K562 (cell line): ENCODE measurements at regions not wholly inside any gene's neighbourhood (a gene's known extent, or its start where the extent isn't known, plus 50 kb on each side); places are given as distances from the start of the nearest gene placed in this dataset.

Source experiments
- ATAC-seq: fragments of 200-7000 bp; cut with Tn5 transposase; 3 replicates; pipeline ENCODE4 v1.9.1; 2020; ENCODE audit warnings: moderate library complexity
- BruUV-seq: library from RNA; stranded (reverse); fragments of 400-500 nt; replicated peaks from 2 replicates; lab custom pipeline; 2021; lab: Mats Ljungman, UMichigan
- CTCF ChIA-PET: fragments of 300-600 bp; formaldehyde crosslinking; extraction: SDS; loops from one replicate; lab custom pipeline; 2021; ENCODE audit warnings: low intra/inter-chr PET ratio; lab: Yijun Ruan, JAX
- POLR2A ChIA-PET: fragments of 300-600, 350-650 bp; sonication (Branson Sonifier 250); formaldehyde crosslinking; extraction: SDS; loops from one replicate; lab custom pipeline; 2021; ENCODE audit warnings: antibody characterized with exemption, inconsistent platforms; lab: Yijun Ruan, JAX
- DNase-seq, 4 experiments: peaks; one replicate each; pipeline versions ENCODE4 v3.0.0 to v3.0.0-alpha.2; 2011 to 2018; ENCODE audit warnings: low spot score in 3 of 4, mixed read lengths in 3 of 4; ENCODE audit errors: extremely low read depth in 1 of 4
- FAIRE-seq: peaks from 2 replicates; lab custom pipeline; 2011; peaks lifted over from hg19 to GRCh38; lab: Jason Lieb, UNC
- H2AFZ ChIP-seq: 2 replicates; pipeline ENCODE4 v1.6.0; 2011; ENCODE audit warnings: low read depth, low read length, control low read depth, inconsistent platforms
- H3K27ac ChIP-seq: fragments of 200-600 bp; 3 replicates; pipeline ENCODE4 v1.8.0; 2011; ENCODE audit warnings: low read depth, mild to moderate bottlenecking, control low read depth, inconsistent platforms, low read length, moderate library complexity, mixed read lengths; ENCODE audit errors: extremely low read depth
- H3K27me3 ChIP-seq, 2 experiments: fragments of 300-600 bp in 1 of 2; 2 replicates in 1 of 2; 3 replicates in 1 of 2; pipeline versions ENCODE4 v1.6.0 to v1.8.0; 2011; ENCODE audit warnings: inconsistent platforms in 2 of 2, low read length in 2 of 2, mild to moderate bottlenecking in 1 of 2, mixed read lengths in 1 of 2, moderate library complexity in 1 of 2; ENCODE audit not compliant: control insufficient read depth in 2 of 2, insufficient read depth in 2 of 2
- H3K36me3 ChIP-seq: fragments of 300-600 bp; 3 replicates; pipeline ENCODE4 v1.8.0; 2011; ENCODE audit warnings: mild to moderate bottlenecking, low read length, inconsistent platforms; ENCODE audit not compliant: control insufficient read depth, insufficient read depth
- H3K4me1 ChIP-seq, 2 experiments: fragments of 200-600 bp in 1 of 2; replicated peaks in 1 of 2; 2 replicates in 1 of 2; 3 replicates in 1 of 2; pipeline versions ENCODE4 v1.5.1 to v1.8.0; 2011; ENCODE audit warnings: inconsistent platforms in 2 of 2, low read length in 2 of 2, mild to moderate bottlenecking in 1 of 2, mixed read lengths in 1 of 2, moderate library complexity in 1 of 2; ENCODE audit not compliant: control insufficient read depth in 2 of 2, insufficient read depth in 2 of 2
- H3K4me2 ChIP-seq: 2 replicates; pipeline ENCODE4 v1.6.1; 2011; ENCODE audit warnings: low read length, control low read depth, inconsistent platforms, mixed read lengths; ENCODE audit not compliant: insufficient read depth
- H3K4me3 ChIP-seq: fragments of 200-600 bp; sonication (generic), shearing (Covaris generic); 2 replicates; pipeline ENCODE4 v1.5.1; 2016; ENCODE audit warnings: control low read depth, inconsistent platforms
- H3K79me2 ChIP-seq: fragments of 200-600 bp; 3 replicates; pipeline ENCODE4 v1.8.0; 2011; ENCODE audit warnings: low read length, inconsistent platforms; ENCODE audit not compliant: control insufficient read depth, insufficient read depth
- H3K9ac ChIP-seq, 2 experiments: 2 replicates each; pipeline versions ENCODE4 v1.6.0 to v1.6.1; 2011; ENCODE audit warnings: low read depth in 2 of 2, low read length in 2 of 2, control low read depth in 1 of 2, inconsistent platforms in 1 of 2, mild to moderate bottlenecking in 1 of 2, mixed read lengths in 1 of 2; ENCODE audit not compliant: insufficient read depth in 1 of 2
- H3K9me1 ChIP-seq: one replicate; pipeline ENCODE4 v1.6.0; 2011; ENCODE audit warnings: inconsistent platforms, mild to moderate bottlenecking, low read length, moderate library complexity; ENCODE audit not compliant: control insufficient read depth, insufficient read depth
- H3K9me3 ChIP-seq: replicated peaks from 2 replicates; pipeline ENCODE4 v1.5.1; 2011; ENCODE audit warnings: low read depth, low read length, inconsistent platforms; ENCODE audit not compliant: control insufficient read depth, insufficient read depth
- H4K20me1 ChIP-seq: replicated peaks from 2 replicates; pipeline ENCODE4 v1.6.1; 2011; ENCODE audit warnings: low read length, inconsistent platforms, mixed read lengths; ENCODE audit not compliant: control insufficient read depth, insufficient read depth
- CBX2 ChIP-seq: fragments of 200-600 bp; sonication (generic); IDR thresholded peaks from one replicate; pipeline ENCODE4 v1.6.1; 2012; ENCODE audit warnings: mild to moderate bottlenecking, low read length, inconsistent platforms; ENCODE audit not compliant: insufficient read depth, poor library complexity, severe bottlenecking
- CEBPB ChIP-seq: fragments of 450-650 bp; IDR thresholded peaks from 2 replicates; pipeline ENCODE4 v1.6.1; 2016; ENCODE audit warnings: missing genetic modification characterization, missing compliant biosample characterization
- CREBBP ChIP-seq: IDR thresholded peaks from one replicate; pipeline ENCODE4 v1.6.1; 2012; ENCODE audit warnings: low read depth, mild to moderate bottlenecking, control low read depth, inconsistent platforms, low read length
- HDAC3 ChIP-seq: fragments of 450-650 bp; IDR thresholded peaks from 2 replicates; pipeline ENCODE4 v1.6.1; 2018; ENCODE audit warnings: borderline replicate concordance, mild to moderate bottlenecking, moderate library complexity; ENCODE audit not compliant: partially characterized antibody
- SIN3B ChIP-seq: fragments of 450-650 bp; IDR thresholded peaks from 2 replicates; pipeline ENCODE4 v1.6.1; 2017; ENCODE audit warnings: low read depth, mild to moderate bottlenecking, moderate library complexity
- TFE3 ChIP-seq: fragments of 450-650 bp; formaldehyde crosslinking; IDR thresholded peaks from 2 replicates; pipeline ENCODE4 v1.4.0; 2020; ENCODE audit warnings: mild to moderate bottlenecking, mixed read lengths
- THAP12 ChIP-seq: fragments of 250-450 bp; sonication (Bioruptor Pico); IDR thresholded peaks from 2 replicates; pipeline ENCODE4 v1.9.0; 2021; ENCODE audit warnings: mild to moderate bottlenecking, inconsistent platforms
- WGBS: fragments of 100-300 bp; shearing (Covaris generic); methylation state at CpG from one replicate; pipeline ENCODE4 v1.1.6; 2016; ENCODE audit warnings: low coverage, mixed read lengths; ENCODE audit not compliant: insufficient coverage; ENCODE audit errors: missing lambda C conversion rate; 5-methylcytosine and 5-hydroxymethylcytosine counted together
- in situ Hi-C: fragments of 300-500 bp; cut with MboI; formaldehyde crosslinking; loops from 4 replicates; pipeline ENCODE4 v1.15.0; 2018; ENCODE audit warnings: inconsistent platforms, mixed read lengths
- intact Hi-C: fragments of 100-400 bp; cut with micrococcal nuclease; formaldehyde crosslinking; loops from 2 replicates; pipeline ENCODE4 v1.14.2; 2022

GRCh38 chr9:12464400-12464799 is 228.8 kb upstream of the TYRP1 start:
- 3% methylated on average over 2 of the region's 3 CpGs for WGBS
- intact Hi-C loops = no loop called here
- BruUV-seq = no TSS peak

More at GRCh38 chr9:12464400-12464799, 228.8 kb upstream of the TYRP1 start:
- POLR2A ChIA-PET = no interaction called here
- TF ChIP-seq CREBBP (no peak), SIN3B (no peak), CEBPB (tag) (no peak), THAP12 (CRISPR knock-in tag) (no peak), CBX2 (no peak), HDAC3 (no peak), TFE3 (CRISPR knock-in tag) (no peak)
- Histone ChIP-seq H3K4me2 (no peak overlapping the region), H3K79me2 (no peaks in the 10 kb centered on the region), H3K9me3 (no peaks in the 10 kb centered on the region), H2AFZ (no peak overlapping the region), H3K9me1 (no peaks in the 10 kb centered on the region), H3K4me3 (no peak overlapping the region), H3K27me3 (no peaks in the 10 kb centered on the region), H3K4me1 (no peaks in the 10 kb centered on the region), H3K36me3 (no peaks in the 10 kb centered on the region), H4K20me1 (no peaks in the 10 kb centered on the region), H3K27ac (no peak overlapping the region), H3K9ac (no peak overlapping the region)
- in situ Hi-C loops = no loop called here
- DNase-seq = no peak
- ATAC-seq = no peak
- CTCF ChIA-PET = no interaction called here
- no peak for FAIRE-seq
